Muscle of back (tissue), 3 donors: ENCODE measurements at regions not wholly inside any gene's neighbourhood (a gene's known extent, or its start where the extent isn't known, plus 50 kb on each side); places are given as distances from the start of the nearest gene placed in this dataset.
A peak's percentile ranks its signal among the peaks of the same experiment; 100 is the strongest.
"Not testable (repeated sequence)": the region's sequence is repeated elsewhere in the genome, so short reads cannot be mapped to it uniquely, and the experiment has no call there.

Source experiments
- DNase-seq, 3 donors: peaks; one replicate each; pipeline versions ENCODE4 v3.0.0 to v3.0.0-alpha.2; 2013

DNA sequence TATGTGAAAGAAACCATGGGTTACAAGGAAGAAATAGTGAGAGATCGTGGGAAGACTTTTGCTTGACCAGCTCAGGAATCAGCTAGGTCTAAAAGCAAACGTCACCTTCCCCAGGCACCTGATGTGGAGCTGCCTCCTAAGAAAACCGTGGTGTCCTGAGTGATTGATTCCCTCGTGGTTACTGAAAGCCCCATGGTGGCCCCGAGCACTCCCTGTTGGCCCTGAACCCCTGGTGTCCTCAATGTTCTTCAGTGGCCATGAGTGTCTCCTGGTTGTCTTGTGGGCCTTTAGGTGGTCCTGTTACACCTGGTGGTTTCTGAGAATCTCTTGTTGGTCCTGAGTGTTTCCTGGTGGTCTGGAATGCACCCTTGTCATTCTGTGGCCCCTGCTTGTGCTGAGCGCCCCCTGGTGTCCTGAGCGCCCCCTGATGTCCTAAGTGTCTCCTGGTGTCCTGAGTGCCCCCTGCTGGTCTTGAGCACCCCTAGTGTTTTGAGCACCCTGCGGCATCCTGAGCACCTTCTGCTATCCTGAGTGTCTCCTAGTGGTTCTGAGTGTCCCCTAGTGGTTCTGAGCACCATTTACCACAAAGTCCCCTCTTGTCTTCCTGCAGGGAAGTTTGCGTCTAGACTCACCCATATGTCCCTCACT, 518.7 kb downstream of the TMEM121 start:
- peak in 1 of 3 donors; percentile 0 for DNase-seq

DNA sequence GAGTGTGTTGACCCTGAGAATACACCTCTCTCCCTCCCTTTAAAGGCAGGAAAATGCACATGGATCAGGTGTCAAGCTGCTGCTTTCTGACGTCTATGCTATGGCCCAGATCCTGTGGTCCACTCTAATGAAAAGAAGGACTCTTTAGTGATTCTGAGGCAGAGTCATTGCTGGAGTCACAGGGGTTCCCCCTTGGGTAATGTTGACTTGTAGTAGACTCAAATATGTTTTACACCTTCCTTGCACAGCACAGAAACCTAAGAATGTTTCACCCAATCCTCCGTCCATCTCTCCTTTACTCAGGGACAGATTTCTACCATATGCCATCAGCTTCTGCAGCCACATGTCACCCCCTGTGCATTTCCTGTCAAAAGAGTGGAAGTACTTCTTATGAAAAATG, 525.4 kb downstream of the TMEM121 start:
- DNase-seq, result no peak

DNA sequence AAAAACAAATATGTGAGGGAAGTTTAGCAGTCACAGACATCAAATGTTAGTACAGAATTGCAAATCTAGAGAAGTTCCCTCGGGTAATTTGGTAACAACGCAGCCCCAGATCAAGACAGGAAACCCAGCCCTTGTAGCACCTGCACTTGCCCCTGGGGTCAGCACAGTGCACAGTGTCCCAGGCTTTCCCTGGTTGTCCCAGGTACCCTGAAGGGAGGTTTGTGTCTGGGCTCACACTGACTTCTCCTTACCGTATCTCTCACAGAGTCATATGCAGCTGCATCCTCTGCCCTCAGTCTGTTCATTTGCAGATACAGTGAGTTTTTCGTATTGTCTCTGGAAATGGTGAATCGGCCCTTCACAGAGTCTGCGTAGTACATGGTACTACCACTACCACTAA, 528.9 kb downstream of the TMEM121 start:
- no peak for DNase-seq

DNA sequence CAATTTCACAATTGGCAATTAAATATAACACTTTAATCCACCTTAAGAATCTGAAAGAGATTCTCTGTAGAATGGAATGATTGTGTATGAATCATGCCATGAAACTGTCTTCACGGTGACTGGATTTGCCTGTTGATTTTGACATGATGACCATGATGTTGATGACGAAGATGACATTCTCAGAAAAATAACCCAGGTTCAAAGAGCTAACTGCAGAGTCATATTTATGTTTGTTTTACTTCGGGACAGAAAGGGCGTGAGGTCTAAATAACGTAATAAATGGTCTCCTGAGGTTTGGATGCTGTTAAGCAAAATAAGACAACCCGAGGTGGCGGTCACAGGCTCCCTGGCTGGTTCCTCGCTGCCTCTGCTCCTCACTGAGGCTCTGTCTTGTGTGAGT, 532.0 kb downstream of the TMEM121 start:
- DNase-seq, result no peak

DNA sequence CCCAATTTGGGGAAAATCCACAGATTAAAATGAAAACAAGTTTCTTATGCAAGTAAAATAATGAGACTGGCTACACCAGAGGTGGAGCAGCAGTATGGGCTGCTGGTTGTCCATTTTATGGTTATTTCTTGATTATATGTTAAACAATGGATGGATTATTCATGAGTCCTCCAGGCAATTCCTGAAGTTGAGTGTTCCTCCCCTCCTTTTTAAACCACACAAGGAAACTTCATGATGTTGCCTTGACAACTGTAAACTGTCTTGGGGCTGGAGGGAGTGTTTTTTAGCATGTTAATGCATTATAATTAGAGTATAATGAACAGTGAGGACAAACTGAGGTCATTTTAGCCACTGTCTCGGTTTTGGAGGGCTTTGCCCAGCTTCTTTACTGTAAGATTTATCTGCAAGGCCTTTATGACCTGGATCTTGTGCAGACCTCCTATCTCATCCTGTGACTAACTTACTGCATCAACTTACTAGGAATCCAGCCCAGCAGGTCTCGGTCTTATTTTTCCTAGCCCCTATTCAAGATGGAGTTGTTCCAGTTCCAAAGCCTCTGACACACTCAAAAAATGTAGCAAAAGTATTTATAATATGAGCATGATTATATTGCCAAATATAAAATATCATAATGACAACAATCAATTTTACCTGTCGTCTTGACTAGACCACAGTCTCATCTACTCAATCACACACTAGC, 534.0 kb downstream of the TMEM121 start:
- DNase-seq, result no peak

DNA sequence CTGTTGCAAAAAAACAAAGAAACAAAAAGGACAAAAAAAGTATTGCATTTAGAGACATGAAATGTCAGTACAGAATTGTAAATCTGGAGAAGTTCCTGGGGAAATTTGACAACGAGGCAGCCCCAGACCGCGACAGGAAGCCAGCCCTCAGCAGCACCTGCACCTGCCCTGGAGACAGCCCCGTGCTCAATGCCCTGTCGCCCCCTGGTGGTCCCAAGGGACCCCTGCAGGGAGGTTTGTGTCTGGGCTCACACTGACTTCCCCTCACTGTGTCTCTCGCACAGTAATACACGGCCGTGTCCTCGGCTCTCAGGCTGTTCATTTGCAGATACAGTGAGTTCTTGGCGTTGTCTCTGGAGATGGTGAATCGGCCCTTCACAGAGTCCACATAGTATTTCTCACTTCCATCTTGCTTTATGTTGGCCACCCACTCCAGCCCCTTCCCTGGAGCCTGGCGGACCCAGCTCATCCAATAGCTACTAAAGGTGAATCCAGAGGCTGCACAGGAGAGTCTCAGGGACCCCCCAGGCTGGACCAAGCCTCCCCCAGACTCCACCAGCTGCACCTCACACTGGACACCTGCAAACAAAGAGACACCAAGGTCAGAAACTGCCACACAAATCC, 535.6 kb downstream of the TMEM121 start:
- not testable (repeated sequence) for DNase-seq

DNA sequence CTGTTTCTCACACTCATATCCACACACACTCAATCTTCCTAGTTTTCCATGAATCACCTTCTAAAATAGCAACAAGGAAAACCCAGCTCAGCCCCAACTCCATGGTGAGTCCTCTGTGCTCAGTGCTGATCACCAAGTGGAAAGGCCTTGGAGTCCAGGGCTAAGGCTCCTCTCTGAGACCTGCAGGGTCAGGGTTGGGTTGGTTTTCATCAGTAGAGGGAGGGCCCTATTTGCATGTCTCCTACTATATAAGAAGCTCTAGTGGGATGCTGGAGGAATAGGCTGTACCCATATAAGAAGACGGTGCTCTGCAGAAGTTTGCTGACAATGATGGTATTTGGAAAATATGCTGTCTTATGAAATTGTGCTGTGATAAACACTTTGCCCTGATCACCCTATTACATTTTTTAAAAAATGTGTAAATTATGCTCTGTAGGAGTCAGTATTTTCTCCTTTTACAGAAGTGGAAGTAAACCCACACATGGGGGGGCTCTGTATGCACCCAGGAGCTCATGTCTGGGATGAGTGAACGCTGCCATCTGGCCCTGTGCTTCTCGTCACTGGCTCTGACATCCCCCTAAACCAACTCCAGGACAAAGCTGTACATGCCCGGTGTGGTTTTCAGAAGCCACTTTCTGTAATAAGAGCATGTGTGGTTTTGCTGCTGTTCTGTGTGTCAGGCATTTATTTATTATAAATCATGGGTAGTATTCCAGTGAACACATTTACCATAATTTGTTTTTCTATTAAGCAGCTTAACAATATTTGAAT, 536.3 kb downstream of the TMEM121 start:
- no peak for DNase-seq

DNA sequence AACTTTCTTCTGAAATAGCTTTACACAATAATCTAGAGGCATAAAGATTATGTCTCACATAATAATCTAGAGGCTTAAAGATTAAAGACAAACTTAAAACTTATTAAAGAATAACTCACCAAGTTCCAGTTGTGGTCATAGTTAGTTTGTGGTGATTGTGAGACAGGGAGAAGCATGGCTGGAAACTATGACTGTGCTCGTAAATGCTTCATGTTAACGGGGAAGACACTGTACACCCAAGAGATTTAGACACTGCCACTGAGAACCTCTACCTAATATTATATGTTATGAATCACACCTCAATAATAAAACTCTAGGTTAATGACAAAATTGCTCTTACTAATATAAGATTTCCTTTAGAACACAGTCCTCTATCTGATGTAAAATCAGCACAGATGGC, 541.6 kb downstream of the TMEM121 start:
- DNase-seq, result no peak

DNA sequence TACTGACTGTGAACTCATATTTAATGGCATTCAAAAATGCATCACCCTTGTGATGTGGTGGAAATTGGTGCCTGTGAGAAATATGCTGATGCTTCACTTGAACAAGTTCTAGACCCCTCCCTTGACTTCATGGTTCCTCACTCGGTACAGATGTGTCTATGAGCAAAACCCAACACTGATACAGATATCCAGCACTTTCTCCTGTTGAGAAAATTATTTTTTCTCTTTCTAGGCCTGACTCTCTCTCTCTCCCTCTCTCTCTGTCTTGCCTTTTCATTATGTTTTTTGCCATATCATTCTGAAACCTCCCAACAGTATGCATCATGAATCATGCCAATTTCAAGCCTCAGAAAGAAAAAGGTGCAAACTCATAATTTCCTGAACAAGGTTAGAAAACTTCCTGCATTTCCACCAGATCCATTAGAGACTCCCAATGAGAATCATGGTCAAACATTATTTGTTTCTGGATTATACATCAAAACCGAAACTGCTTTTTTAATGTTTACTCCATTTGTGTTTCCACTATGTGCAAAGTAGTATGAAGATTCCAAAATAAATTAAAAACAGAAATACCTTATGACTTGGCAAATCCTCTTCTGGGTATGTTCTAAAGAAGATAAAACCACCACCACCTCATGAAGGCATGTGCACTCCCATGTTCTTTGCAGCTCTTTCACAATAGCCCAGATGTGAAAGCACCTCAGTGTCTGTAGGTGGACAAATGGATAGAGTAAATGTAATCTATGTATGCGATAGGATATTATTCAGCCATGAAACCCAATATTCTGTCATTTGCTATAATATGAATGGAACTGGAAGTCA, 543.6 kb downstream of the TMEM121 start:
- no peak for DNase-seq

DNA sequence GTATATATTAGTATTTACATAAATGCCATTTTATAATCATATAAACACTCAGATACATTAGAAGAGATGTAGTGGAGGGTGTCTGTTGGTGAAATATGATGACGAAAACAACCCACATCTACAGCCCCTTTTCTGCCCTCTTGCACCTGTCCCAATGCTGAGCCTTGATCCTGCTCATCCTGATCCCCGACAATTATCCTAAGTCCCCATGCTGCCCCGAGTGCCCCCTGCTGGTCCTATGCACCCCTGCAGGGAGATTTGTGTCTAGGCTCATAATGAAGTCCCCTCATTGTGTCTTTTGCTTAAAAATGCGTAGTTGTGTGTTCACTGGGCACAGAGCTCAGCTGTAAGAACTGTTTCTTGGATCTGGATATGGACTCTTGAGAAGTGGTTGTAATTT, 554.5 kb downstream of the TMEM121 start:
- DNase-seq, result no peak

DNA sequence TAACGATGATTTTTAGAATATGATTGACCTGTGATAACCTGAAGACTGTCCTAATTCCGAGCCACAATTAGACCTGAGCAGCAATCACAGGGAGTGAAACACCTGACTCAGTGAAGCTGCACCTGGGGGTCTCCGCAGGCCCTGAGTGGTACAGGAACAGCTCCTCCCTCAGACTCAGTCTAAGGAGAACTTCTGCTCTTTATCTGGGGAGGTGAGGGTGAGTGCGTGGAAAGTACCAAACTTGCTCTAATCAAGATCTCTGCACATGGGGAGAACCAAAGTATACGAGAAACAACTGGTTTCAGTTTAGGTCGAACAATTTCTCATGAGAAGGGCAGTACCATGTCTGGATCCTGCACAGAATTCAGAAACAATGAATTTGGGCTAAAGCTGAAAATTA, 555.3 kb downstream of the TMEM121 start:
- not testable (repeated sequence) for DNase-seq

DNA sequence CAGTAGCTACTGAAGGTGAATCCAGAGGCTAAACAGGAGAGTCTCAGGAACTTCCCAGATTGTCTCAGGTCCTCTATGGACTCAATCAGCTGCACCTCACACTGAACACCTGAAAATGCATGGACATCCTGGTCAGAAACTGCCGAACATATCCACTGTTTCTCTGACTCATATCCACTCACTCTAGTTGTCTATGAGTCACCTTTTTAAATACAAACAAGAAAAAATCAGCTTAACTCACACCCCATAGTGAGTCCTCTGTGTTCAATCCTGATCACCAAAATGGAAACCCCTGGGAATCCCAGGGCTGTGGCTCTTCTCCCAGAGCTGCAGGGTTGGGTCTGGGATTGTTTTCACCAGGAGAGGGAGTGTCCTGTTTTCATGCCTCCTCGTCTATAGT, 556.7 kb downstream of the TMEM121 start:
- no peak for DNase-seq

DNA sequence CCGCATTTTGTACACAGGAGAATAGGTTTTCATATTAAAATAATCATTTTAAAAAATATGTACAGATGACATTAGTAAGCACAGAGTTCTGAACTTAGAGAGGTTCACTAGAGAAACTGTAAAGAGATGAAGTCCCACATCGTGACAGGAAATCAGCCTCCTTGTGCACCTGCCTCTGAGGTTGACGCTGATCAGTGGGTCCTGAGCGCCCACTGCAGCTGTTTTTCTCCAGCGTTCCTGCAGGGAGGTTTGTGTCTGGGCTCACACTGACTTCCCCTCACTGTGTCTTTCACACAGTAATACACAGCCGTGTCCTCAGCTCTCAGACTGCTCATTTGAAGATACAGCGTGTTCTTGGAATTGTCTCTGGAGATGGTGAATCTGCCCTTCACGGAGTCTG, 561.5 kb downstream of the TMEM121 start:
- no peak for DNase-seq

DNA sequence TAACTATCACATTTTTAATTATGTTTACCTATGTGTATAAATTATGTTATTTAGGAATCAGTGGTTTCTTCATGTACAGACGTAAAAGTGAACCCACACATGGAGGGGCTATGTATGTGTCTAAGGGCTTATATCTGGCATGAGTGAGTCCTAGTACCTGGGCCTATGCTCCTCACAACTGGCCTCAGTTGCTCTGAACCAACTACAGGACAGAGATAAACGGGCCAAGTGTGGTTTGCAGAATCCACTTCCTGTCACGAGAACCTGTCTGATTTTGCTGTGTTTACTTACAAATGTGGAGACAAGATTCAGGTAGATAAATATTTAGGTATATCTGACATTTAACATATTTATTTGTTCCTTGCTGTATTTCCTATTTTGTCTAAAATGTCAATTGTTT, 562.5 kb downstream of the TMEM121 start:
- DNase-seq, result not testable (repeated sequence)

DNA sequence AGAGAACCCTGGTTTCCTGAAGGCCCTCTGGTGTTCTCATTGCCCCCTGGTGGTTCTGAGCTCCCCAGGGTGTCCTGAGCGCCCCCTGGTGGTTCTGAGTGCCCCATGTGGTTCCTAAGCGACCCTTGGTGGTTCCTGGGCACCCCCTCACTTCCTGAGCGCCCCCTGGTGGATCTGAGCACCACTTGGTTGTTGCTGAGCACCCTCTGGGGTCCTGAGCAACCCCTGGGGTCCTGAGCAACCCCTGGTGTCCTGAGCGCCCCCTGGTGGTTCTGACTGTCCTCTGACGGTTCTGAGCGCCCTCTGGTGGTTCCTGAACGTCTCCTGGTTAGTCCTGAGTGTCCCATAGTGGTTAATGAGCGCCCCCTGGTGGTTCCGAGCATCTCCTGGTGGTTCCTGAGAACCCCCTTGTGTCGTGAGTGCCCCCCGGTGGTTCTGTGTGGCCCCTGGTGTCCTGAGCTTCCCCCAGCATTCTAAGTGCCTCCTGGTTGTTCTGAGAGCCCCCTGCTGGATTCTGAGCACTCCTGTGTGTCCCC, 568.3 kb downstream of the TMEM121 start:
- DNase-seq, result no peak

DNA sequence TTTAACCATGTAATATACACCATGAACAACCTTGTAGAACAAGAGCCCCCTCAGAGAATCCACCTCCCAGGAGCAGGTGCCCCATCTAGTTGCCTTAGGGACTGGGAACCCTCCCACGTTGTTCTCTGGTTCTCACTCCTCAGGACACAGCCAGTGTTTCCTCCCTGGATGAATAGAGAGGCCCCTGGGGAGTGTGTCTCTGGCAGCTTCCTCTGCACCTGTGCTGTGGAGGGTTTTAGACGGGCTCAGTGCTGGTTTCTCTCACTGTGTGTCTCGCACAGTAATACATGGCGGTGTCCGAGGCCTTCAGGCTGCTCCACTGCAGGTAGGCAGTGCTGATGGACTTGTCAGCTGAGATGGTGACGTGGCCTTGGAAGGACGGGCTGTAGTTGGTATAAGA, 581.3 kb downstream of the TMEM121 start:
- no peak for DNase-seq

DNA sequence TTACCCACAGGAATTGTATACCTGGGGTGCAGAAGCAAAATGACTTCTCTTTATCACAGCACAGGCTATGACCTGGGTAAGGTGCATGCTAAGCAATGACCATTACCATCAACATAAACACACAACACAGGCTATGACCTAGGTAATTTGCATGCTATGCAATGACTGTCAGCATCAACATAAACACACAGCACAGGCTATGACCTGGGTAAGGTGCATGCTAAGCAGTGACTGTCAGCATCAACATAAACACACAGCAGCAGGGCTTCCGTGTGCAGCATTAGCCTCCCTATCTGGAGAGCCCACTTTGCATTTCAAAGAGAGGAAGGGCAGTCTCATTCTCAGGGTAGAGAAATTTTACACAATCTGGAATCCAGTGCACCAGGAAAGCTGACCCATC, 583.0 kb downstream of the TMEM121 start:
- no peak for DNase-seq

DNA sequence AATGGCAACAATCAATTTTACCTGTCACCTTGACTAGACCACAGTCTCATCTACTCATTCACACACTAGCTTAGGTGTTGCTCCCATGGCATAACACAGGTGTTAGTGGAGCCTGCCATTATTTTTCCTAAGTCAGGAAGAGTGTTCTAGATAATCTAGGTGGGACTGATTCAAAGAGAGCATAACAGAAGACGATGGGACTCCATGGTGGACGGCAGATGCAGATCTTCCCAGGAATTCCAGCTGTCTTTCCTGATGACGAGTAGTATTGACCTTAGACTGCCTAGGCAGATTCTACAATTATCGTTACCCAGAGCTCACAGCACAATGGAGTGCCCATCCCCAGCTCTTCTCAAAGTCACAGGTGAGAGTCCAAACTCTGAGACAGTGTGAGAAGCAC, 589.0 kb downstream of the TMEM121 start:
- no peak for DNase-seq

DNA sequence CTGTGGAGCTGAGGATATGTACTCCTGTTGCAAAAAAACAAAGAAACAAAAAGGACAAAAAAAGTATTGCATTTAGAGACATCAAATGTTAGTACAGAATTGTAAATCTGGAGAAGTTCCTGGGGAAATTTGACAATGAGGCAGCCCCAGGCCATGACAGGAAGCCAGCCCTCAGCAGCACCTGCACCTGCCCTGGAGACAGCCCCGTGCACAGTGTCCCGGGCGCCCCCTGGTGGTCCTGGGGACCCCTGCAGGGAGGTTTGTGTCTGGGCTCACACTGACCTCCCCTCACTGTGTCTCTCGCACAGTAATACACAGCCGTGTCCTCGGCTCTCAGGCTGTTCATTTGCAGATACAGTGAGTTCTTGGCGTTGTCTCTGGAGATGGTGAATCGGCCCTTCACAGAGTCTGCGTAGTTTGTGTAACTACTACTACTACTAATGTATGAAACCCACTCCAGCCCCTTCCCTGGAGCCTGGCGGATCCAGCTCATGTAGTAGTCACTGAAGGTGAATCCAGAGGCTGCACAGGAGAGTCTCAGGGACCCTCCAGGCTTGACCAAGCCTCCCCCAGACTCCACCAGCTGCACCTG, 590.1 kb downstream of the TMEM121 start:
- DNase-seq, result not testable (repeated sequence)

DNA sequence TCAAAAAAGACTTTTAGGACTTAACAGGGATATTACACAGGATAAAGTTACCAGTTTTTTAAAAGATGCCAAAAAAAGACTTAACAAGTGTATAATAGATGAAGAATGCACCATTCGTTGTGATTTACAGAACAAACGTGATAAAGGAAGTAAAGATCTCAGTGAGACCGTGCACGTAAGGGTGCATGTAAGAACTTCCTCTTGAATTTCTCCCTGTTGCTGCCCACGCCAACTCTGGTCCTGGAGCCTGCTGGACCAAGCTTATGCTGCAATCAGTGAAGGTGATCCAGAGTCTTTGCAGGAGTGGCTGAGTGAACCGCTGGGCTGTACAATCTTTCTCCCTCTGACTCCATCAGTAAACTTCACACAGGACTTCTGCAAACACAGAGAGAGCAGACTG, 593.7 kb downstream of the TMEM121 start:
- DNase-seq, result no peak

DNA sequence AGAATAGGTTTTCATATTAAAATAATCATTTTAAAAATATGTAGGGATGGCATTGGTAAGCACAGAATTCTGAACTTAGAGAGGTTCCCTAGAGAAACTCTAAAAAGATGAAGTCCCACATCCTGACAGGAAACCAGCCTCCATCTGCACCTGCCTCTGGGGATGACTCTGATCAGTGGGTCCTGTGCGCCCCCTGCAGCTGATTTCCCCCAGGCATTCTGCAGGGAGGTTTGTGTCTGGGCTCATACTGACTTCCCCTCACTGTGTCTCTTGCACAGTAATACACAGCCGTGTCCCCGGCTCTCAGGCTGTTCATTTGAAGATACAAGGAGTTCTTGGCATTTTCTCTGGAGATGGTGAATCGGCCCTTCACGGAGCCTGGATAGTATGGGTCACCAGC, 602.9 kb downstream of the TMEM121 start:
- no peak for DNase-seq
